Endothelial cell of umbilical vein (primary cell): ENCODE measurements at regions not wholly inside any gene's neighbourhood (a gene's known extent, or its start where the extent isn't known, plus 50 kb on each side); places are given as distances from the start of the nearest gene placed in this dataset. TPM values are rescaled to one million over a fixed set of nuclear protein-coding genes. Genes with fewer than 3 reads are reported as not detected.

Source experiments
- BruUV-seq: library from RNA; stranded (reverse); fragments of 400-500 nt; replicated peaks from 2 replicates; lab custom pipeline; 2021; lab: Mats Ljungman, UMichigan
- CTCF ChIA-PET: fragments of 300-600, 350-600 bp; sonication (Branson Sonifier 250); formaldehyde crosslinking; loops from one replicate; lab custom pipeline; 2021; ENCODE audit warnings: antibody characterized with exemption, inconsistent platforms; lab: Charles Lee
- POLR2A ChIA-PET: fragments of 300-600, 350-600 bp; sonication (Branson Sonifier 250); formaldehyde crosslinking; loops from one replicate; lab custom pipeline; 2021; ENCODE audit warnings: antibody characterized with exemption, inconsistent platforms; lab: Charles Lee
- DNase-seq: peaks from one replicate; pipeline ENCODE4 v3.0.0-alpha.2; 2011; ENCODE audit warnings: low read depth, low spot score
- FAIRE-seq: peaks from 2 replicates; lab custom pipeline; 2011; peaks lifted over from hg19 to GRCh38; lab: Jason Lieb, UNC
- H2AFZ ChIP-seq: 2 replicates; pipeline ENCODE4 v1.6.0; 2012; ENCODE audit warnings: low read depth, low read length, control low read depth, inconsistent platforms
- H3K27ac ChIP-seq: 2 replicates; pipeline ENCODE4 v1.5.1; 2011; ENCODE audit warnings: low read depth, mild to moderate bottlenecking, control low read depth, low read length, moderate library complexity; ENCODE audit not compliant: insufficient read depth
- H3K27me3 ChIP-seq, 2 experiments: 2 replicates each; pipeline versions ENCODE4 v1.6.0 to v1.6.1; 2011; ENCODE audit warnings: low read length in 2 of 2, mixed read lengths in 1 of 2; ENCODE audit not compliant: control insufficient read depth in 2 of 2, insufficient read depth in 2 of 2
- H3K36me3 ChIP-seq, 2 experiments: 2 replicates in 1 of 2; 3 replicates in 1 of 2; pipeline ENCODE4 v1.5.1; 2011; ENCODE audit warnings: low read length in 2 of 2, mild to moderate bottlenecking in 1 of 2, moderate library complexity in 1 of 2; ENCODE audit not compliant: control insufficient read depth in 2 of 2, insufficient read depth in 2 of 2; ENCODE audit errors: extremely low read depth in 1 of 2
- H3K4me1 ChIP-seq: 3 replicates; pipeline ENCODE4 v1.5.1; 2011; ENCODE audit warnings: mild to moderate bottlenecking, low read length; ENCODE audit not compliant: control insufficient read depth, insufficient read depth; ENCODE audit errors: extremely low read depth
- H3K4me2 ChIP-seq: 2 replicates; pipeline ENCODE4 v1.6.1; 2011; ENCODE audit warnings: low read length, control low read depth, mixed read lengths; ENCODE audit not compliant: insufficient read depth
- H3K4me3 ChIP-seq, 3 experiments: fragments of 200-600 bp in 1 of 3; sonication (generic), shearing (Covaris generic) in 1 of 3; replicated peaks in 1 of 3; 2 replicates each; pipeline ENCODE4 v1.5.1; 2011 to 2016; ENCODE audit warnings: control low read depth in 3 of 3, low read length in 3 of 3, mild to moderate bottlenecking in 2 of 3, inconsistent platforms in 1 of 3, low read depth in 1 of 3, moderate library complexity in 1 of 3; ENCODE audit not compliant: insufficient read depth in 1 of 3
- H3K79me2 ChIP-seq: 2 replicates; pipeline ENCODE4 v1.6.0; 2012; ENCODE audit warnings: low read length, inconsistent platforms; ENCODE audit not compliant: control insufficient read depth, insufficient read depth
- H3K9ac ChIP-seq: replicated peaks from 2 replicates; pipeline ENCODE3; 2011; ENCODE audit warnings: low read length, control low read depth; ENCODE audit not compliant: insufficient read depth; ENCODE audit errors: extremely low read depth
- H3K9me1 ChIP-seq: replicated peaks from 3 replicates; pipeline ENCODE4 v1.6.0; 2011; ENCODE audit warnings: mild to moderate bottlenecking, low read length; ENCODE audit not compliant: control insufficient read depth, insufficient read depth; ENCODE audit errors: extremely low read depth
- H3K9me3 ChIP-seq: replicated peaks from 2 replicates; pipeline ENCODE4 v1.5.1; 2012; ENCODE audit warnings: low read length, inconsistent platforms; ENCODE audit not compliant: control insufficient read depth, insufficient read depth
- H4K20me1 ChIP-seq: replicated peaks from 2 replicates; pipeline ENCODE3; 2011; ENCODE audit warnings: mild to moderate bottlenecking, low read length; ENCODE audit not compliant: control insufficient read depth, insufficient read depth; ENCODE audit errors: extremely low read depth
- EZH2 ChIP-seq: IDR thresholded peaks from 2 replicates; pipeline ENCODE4 v1.6.1; 2012; ENCODE audit warnings: borderline replicate concordance, low read depth, mild to moderate bottlenecking, moderate library complexity, low read length, inconsistent platforms; ENCODE audit not compliant: severe bottlenecking
- FOS ChIP-seq: IDR thresholded peaks from 2 replicates; pipeline ENCODE4 v1.6.1; 2011; ENCODE audit warnings: mild to moderate bottlenecking, low read length, moderate library complexity, borderline replicate concordance; ENCODE audit not compliant: insufficient read depth
- GATA2 ChIP-seq: IDR thresholded peaks from 2 replicates; pipeline ENCODE4 v1.7.0; 2011; ENCODE audit warnings: low read depth, mild to moderate bottlenecking, moderate library complexity, mixed read lengths, low read length; ENCODE audit not compliant: insufficient read length, insufficient read depth
- JUN ChIP-seq: IDR thresholded peaks from 2 replicates; pipeline ENCODE4 v1.6.1; 2011; ENCODE audit warnings: borderline replicate concordance, low read depth; ENCODE audit not compliant: insufficient read length, insufficient read depth
- MYC ChIP-seq: IDR thresholded peaks from one replicate; pipeline ENCODE4 v1.6.1; 2011; ENCODE audit warnings: mild to moderate bottlenecking, low read depth, low read length
- POLR2A ChIP-seq: IDR thresholded peaks from 2 replicates; pipeline ENCODE4 v1.6.1; 2012; ENCODE audit warnings: low read depth, mild to moderate bottlenecking, control low read depth, low read length
- POLR2AphosphoS5 ChIP-seq: IDR thresholded peaks from 2 replicates; pipeline ENCODE4 v1.6.1; 2012; ENCODE audit warnings: low read depth, mild to moderate bottlenecking, control low read depth, low read length, moderate library complexity; ENCODE audit not compliant: insufficient read depth
- dilution Hi-C: fragments of 300-500 bp; cut with MboI; formaldehyde crosslinking; loops from one replicate; pipeline ENCODE4 v1.15.0; 2019; ENCODE audit warnings: low sequenced_read_pairs; ENCODE audit not compliant: extremely low pct_ligation_motif_present
- intact Hi-C: fragments of 100-400 bp; cut with micrococcal nuclease; formaldehyde crosslinking; loops from one replicate; pipeline ENCODE4 v1.10.0; 2022
- small RNA-seq: library from RNA; depleted of rRNA; stranded (forward); fragments of <200 nt; gene quantifications from one replicate; pipeline ENCODE3, GENCODE V24; 2012; ENCODE audit warnings: low replicate concordance, low read depth; ENCODE audit not compliant: insufficient read depth, insufficient read length
- TF ChIP-seq, protein P1 (sequence below), 2 donors: IDR thresholded peaks; 1 replicate in 1 of 2; 2 replicates in 1 of 2; pipeline ENCODE4 v1.5.1; 2011; ENCODE audit warnings: low read length in 2 of 2, mild to moderate bottlenecking in 2 of 2, moderate library complexity in 2 of 2, control low read depth in 1 of 2, inconsistent platforms in 1 of 2, low read depth in 1 of 2; ENCODE audit not compliant: insufficient read depth in 1 of 2; ENCODE audit errors: extremely low read depth in 1 of 2
- TF ChIP-seq, protein P2 (sequence below): IDR thresholded peaks from 2 replicates; pipeline ENCODE4 v1.6.1; 2011; ENCODE audit not compliant: insufficient read depth, insufficient read length

DNA sequence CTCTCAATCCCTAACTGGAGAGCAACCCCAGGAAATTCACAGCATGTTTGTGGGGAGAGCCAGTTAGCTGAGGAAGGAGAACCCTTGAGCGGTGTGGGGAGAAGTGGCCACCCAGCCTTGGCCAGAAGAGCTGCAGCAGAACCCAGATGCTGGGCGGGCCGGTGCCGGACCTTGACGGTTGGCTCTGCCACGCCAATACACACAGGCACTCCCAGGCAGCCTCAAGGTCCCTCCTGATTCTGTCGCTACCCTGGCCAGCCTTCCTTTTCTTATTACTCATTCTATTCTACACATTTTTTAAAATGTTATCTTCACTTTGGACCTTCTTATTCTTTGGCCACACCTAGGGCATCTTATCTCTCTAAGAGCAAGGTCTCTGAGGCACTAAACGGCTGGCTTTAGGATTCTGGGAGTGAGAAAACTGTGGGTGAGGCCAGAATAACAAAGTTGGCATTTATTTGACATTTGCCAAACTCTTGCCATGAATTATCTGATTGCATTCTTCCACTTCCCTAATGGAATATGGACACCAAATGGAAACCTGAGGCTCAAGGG is 50.4 kb upstream of the GPR37L1 start:
- BruUV-seq, result no TSS peak
- DNase-seq (no peak), FAIRE-seq (no peak)
- Histone ChIP-seq H3K9ac (no peak overlapping the region), H3K9me1 (no peaks in the 10 kb centered on the region), H3K4me3 (no peak overlapping the region), H3K27me3 (no peaks in the 10 kb centered on the region), H2AFZ (no peak overlapping the region), H3K27ac (no peak overlapping the region), H3K4me1 (no peaks in the 10 kb centered on the region), H3K4me2 (no peak overlapping the region), H3K36me3 (no peaks in the 10 kb centered on the region), H3K79me2 (no peaks in the 10 kb centered on the region), H3K9me3 (no peaks in the 10 kb centered on the region), H4K20me1 (no peaks in the 10 kb centered on the region)
- TF ChIP-seq EZH2 (no peak), GATA2 (no peak), FOS (no peak), POLR2A (no peak), POLR2AphosphoS5 (no peak), JUN (no peak), MYC (no peak)
- TF ChIP-seq, protein P1, sequence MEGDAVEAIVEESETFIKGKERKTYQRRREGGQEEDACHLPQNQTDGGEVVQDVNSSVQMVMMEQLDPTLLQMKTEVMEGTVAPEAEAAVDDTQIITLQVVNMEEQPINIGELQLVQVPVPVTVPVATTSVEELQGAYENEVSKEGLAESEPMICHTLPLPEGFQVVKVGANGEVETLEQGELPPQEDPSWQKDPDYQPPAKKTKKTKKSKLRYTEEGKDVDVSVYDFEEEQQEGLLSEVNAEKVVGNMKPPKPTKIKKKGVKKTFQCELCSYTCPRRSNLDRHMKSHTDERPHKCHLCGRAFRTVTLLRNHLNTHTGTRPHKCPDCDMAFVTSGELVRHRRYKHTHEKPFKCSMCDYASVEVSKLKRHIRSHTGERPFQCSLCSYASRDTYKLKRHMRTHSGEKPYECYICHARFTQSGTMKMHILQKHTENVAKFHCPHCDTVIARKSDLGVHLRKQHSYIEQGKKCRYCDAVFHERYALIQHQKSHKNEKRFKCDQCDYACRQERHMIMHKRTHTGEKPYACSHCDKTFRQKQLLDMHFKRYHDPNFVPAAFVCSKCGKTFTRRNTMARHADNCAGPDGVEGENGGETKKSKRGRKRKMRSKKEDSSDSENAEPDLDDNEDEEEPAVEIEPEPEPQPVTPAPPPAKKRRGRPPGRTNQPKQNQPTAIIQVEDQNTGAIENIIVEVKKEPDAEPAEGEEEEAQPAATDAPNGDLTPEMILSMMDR (IDR thresholded peaks at IDR 0.05; ENCODE audit: extremely low read depth in 1 of 2, insufficient read depth in 1 of 2, low read depth in 1 of 2, low read length in 2 of 2), result no peak
- TF ChIP-seq, protein P2, sequence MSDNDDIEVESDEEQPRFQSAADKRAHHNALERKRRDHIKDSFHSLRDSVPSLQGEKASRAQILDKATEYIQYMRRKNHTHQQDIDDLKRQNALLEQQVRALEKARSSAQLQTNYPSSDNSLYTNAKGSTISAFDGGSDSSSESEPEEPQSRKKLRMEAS, result no peak
- intact Hi-C loops (no loop called here), dilution Hi-C loops (no loop called here)
- ChIA-PET POLR2A (no interaction called here), CTCF (interaction anchor here (0.7 to 0.9 kb wide), 2 partner anchors 31 to 163 kb away, joined by 3 read pairs; no protein-coding TSS in a partner anchor)

Small RNAs in the stretch of these regions (small RNA-seq; reads per million reads assigned to genes)
- gene RF00019, result not detected
